22Rv1 (cell line): ENCODE measurements at regions not wholly inside any gene's neighbourhood (a gene's known extent, or its start where the extent isn't known, plus 50 kb on each side); places are given as distances from the start of the nearest gene placed in this dataset.

ENCODE experiments used
- ZFX ChIP-seq: fragments of 450-650 bp; IDR thresholded peaks from 2 replicates; pipeline ENCODE4 v1.6.1; 2017; ENCODE audit warnings: antibody characterized with exemption, borderline replicate concordance
- TF ChIP-seq, protein P1 (sequence below): fragments of 450-650 bp; IDR thresholded peaks from 2 replicates; pipeline ENCODE4 v1.5.1; 2017; ENCODE audit warnings: mild to moderate bottlenecking

DNA sequence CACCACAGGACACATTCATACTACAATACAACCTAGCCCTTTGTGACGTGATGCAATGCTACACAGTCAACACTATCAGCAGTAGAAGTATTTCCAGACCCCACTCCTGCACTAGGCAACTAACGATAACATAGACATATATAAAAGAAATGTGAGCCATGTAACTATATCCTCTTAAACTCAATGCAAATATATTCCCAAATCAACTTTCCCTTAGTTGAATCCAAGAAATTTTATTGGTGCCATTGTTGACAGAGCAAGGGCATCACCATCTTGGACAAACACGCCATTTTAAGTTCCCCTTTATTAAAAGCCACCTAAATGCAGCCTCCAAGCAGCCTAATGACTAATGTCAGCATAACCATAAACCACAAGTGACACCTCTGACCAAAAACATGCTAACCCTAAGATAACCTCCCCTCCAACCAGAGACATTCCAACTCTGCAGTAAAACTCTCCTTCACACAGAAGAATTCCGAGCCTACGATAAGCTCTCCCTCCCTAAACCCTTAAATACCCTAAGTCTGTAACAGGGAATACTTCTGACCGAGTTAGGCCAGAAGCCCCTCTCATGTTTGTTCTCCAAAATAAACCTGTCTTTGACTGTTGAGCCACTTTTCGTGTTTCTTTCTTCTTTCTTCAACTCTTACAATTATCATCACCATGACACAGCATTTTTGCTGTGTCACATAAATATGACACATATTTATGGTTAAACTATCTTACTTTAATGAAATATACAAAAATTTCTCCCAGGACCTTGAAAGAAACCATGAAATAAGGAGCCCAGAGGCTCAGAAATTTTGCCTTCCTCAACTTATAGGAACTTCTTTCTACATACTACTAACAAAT, 1497.8 kb downstream of the EFNA5 start:
- TF ChIP-seq, protein P1, sequence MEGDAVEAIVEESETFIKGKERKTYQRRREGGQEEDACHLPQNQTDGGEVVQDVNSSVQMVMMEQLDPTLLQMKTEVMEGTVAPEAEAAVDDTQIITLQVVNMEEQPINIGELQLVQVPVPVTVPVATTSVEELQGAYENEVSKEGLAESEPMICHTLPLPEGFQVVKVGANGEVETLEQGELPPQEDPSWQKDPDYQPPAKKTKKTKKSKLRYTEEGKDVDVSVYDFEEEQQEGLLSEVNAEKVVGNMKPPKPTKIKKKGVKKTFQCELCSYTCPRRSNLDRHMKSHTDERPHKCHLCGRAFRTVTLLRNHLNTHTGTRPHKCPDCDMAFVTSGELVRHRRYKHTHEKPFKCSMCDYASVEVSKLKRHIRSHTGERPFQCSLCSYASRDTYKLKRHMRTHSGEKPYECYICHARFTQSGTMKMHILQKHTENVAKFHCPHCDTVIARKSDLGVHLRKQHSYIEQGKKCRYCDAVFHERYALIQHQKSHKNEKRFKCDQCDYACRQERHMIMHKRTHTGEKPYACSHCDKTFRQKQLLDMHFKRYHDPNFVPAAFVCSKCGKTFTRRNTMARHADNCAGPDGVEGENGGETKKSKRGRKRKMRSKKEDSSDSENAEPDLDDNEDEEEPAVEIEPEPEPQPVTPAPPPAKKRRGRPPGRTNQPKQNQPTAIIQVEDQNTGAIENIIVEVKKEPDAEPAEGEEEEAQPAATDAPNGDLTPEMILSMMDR, result no peak
- TF ChIP-seq ZFX, result no peak
